Dermis microvascular lymphatic vessel endothelial cell (primary cell): ENCODE measurements at regions not wholly inside any gene's neighbourhood (a gene's known extent, or its start where the extent isn't known, plus 50 kb on each side); places are given as distances from the start of the nearest gene placed in this dataset.
A peak's percentile ranks its signal among the peaks of the same experiment; 100 is the strongest.
"Not testable (repeated sequence)": the region's sequence is repeated elsewhere in the genome, so short reads cannot be mapped to it uniquely, and the experiment has no call there.

Source experiments
- DNase-seq, 2 donors: peaks; one replicate each; pipeline versions ENCODE4 v3.0.0 to v3.0.0-alpha.2; 2010; ENCODE audit warnings: low read depth in 2 of 2

DNA sequence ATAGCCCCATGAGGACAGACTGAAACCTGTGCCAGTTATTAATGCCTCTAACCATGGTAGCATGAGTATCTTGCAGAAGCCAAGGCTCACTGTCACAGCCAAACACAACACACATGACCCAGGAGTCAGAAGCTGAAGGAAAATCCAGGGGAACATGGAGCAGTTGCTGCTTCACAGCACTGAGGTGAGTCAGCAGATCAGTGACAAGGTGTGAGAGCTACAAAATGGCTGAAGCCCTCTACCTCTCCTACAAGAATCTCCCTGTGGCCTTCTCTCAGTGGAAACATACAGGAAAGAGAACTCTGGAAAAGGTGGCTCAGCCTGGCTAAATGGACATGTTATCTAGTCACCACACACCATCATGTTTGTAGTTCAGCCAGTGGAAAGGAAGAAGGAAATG, 93.5 kb downstream of the NAB1 start:
- no peak for DNase-seq

DNA sequence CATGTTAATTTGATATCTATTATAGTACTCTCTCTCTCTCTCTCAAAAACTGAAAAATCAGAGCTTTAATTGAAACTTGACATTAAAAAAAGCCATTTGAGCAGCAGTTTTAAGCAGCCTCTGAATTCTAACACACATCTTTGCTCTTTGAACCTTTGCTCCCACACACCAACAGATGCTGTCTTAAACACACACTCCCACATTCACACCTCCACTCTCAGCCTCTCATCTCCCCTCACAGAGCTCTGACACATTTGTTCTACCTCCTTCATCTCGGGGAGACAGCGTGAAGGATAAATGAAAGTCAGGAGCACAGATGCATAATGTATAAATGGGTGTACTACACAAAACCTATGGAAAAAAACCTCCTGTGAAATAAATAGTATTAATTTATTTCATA, 95.2 kb downstream of the NAB1 start:
- DNase-seq = no peak

DNA sequence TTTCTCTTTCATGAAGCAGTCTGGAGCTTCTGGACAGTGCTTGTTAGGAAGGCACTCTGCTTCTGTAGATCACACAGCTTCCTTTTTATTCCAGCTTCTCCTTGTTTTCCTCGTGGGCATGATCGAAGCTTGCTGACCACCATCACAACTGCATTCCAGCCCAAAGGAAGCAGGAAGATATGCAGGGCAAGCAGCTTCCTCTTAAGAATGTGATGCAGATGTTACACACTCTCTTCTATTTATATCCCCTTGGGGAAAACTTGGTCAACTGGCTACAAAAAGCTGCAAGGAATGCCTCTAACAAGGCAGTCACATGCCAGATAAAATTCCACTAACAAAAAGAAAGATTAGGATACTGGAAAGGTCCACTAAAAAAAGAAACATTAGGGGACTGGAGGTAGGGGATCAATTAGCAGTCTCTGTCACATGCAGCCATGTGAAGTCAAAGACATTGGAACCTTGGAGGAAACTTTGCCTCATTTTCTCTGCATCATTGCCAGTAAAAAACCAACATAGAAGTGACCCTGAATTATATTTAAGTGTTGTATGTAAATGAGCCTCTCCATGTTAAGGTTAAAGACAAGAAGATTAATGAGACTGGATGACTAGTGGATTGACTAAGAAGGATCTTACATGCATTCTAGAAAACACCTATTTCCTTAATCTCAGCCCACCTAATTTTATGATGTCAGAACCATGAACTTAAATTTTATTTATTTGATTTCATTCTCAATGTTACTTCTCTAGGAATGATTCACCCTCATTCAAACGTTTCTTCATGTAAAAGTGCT, 98.3 kb downstream of the NAB1 start:
- peak in 1 of 2 donors; percentile 19 for DNase-seq

DNA sequence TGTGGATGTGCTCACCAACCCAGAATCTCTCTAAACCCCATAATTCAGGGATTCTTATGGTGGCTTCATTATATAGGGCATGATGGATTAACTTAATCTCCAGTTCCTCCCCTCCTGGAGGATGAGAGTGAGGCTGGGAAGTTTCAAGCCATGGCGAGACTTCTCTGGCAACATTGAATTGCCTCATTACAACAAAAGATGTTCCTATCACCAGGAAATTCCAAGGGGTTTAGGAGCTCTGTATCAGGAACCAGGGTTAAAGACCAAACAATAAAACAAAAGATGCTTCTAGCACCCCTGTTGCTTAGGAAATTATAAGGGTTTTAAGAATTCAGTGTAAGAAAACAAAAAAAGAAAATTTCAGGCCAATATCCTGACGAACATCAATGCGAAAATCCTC, 100.1 kb downstream of the NAB1 start:
- DNase-seq = no peak

DNA sequence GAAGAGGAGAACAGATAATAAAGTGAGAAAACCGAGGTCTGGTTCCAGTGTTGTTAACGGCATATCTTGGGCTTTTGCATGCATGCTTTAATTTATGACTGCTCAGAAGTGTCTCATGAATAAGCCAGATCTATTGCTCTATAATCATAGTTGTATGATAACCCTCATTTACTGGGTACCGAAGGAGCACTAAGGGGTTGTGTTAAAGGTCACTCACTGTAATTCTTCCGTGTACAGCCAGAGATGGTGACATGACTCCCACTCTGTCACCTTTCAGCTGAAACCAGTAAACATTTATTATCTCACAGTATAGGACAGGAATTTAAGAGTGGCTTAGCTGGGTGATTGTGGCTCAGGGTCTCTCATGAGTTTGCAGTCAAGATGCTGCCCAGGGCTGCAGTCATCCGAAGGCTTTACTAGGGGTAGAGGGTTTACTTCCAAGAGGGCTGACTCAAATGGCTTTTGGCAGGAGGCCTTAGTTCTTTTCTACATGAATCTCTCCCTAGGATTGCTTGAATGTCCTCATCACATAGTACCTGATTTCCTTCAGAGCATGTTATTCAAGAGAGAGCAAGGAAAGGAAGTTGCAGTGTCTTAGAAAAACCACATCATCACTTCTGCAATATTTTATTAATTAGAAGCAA, 107.0 kb downstream of the NAB1 start:
- DNase-seq = no peak

DNA sequence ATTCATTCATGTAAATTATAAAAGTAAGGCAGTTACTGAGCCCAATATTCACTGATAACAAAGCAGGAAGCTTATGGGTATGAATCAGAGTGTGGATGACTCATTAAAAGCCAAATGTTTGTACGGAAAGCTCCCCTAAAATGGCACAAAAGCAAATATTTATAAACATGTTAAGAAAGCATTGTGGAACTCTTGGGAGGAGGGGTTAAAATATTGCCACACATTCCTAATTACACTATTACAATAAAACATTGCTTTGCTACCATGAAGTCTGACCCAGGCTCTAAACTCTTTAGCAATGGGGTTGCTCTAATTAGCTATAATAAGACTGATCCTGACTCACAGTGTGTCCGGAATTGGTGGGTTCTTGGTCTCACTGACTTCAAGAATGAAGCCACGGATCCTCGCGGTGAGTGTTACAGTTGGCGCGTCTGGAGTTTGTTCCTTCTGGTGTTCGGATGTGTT, 110.9 kb downstream of the NAB1 start:
- DNase-seq = peak; percentile 27 to 87

DNA sequence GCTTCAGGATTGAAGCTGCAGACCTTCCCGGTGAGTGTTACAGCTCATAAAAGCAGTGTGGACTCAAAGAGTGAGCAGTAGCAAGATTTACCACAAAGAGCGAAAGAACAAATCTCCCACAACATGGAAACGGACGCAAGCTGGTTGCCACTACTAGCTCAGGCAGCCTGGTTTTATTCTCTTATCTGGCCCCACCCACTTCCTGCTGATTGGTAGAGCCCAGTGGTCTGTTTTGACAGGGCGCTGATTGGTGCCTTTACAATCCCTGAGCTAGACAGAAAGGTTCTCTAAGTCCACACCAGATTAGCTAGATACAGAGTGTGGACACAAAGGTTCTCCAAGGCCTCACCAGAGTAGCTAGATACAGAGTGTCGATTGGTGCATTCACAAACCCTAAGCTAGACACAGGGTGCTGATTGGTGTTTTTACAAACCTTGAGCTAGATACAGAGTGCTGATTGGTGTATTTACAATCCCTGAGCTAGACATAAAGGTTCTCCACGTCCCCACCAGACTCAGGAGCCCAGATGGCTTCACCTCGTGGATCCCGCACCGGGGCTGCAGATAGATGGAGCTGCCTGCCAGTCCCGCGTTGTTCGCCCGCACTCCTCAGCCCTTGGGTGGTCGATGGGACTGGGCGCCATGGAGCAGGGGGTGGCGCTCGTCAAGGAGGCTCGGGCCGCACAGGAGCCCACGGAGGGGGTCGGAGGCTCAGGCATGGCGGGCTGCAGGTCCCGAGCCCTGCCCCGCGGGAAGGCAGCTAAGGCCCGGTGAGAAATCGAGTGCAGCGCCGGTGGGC, 111.7 kb downstream of the NAB1 start:
- DNase-seq = not testable (repeated sequence)

DNA sequence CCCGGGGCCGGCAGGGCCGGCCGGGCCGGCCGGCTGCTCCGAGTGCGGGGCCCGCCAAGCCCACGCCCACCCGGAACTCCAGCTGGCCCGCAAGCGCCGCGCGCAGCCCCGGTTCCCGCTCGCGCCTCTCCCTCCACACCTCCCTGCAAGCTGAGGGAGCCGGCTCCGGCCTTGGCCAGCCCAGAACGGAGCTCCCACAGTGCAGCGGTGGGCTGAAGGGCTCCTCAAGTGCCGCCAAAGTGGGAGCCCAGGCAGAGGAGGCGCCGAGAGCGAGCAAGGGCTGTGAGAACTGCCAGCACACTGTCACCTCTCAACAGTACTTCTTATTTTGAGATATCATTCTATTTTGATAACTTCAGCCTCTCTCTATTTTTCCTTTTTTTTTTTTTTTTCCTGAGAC, 112.3 kb downstream of the NAB1 start:
- DNase-seq = not testable (repeated sequence)

DNA sequence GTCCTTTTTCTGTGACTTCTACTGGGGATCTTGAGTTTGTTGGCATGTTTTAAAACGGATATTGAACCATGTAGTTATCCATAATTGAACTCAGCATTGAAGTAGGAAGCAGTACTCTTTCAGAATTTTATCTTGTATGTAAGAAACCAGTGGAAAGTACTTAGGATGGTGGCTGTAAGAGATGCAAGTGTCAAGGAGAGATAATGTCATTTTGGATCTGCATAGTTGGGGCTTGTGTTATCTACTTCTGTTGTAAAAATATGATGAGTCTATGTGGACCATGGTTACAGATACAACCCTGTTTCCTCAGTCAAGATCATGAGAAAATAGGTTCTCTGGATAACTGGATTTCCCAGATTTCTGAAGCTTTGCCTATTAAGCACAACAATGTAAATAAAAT, 113.7 kb downstream of the NAB1 start:
- DNase-seq = no peak

DNA sequence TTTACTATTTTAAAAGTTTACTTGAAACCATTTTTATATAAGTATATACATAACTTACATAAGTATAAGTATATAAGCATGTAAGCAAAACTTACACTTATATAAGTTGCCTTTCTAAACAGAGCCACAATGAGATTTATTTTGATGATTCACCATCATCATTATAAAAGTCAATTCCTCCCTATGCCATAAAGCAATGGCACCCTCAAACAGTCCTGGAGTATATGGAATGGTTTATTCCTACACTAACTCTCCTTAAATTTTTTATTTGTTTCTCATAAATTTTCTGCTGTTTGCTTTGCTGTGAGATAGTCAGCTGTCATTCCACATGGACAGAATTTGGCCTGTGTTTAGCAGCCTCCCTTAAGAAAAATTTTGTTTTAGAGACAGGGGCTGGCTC, 114.2 kb downstream of the NAB1 start:
- no peak for DNase-seq

DNA sequence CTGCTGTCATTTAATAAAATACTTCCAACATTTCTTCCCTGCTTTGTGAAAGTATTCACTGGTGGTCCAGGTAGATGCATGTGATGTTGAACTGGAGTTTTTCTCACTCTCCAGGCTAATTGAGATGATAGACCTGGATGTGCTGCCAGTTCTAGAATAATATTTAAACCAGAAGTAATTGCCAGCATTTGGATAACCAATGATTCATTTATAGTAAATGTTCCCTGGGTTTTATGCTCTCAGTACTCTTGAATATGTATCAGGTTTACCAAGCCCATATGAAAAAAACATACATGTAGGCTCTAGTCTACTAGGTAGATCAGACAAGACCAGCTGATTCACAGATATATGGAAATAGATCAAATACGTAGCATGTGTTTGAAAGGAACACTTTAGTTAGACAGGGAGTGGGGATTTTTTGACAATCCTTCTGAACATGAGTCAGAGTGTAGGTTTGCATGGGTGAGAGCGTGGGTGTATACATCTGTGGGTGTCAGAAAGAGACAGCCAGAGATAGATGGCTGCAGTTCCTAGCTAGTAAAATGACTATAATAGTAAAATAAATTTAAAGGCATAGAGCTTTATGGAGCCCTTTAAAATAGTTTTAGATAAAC, 115.1 kb downstream of the NAB1 start:
- no peak for DNase-seq

DNA sequence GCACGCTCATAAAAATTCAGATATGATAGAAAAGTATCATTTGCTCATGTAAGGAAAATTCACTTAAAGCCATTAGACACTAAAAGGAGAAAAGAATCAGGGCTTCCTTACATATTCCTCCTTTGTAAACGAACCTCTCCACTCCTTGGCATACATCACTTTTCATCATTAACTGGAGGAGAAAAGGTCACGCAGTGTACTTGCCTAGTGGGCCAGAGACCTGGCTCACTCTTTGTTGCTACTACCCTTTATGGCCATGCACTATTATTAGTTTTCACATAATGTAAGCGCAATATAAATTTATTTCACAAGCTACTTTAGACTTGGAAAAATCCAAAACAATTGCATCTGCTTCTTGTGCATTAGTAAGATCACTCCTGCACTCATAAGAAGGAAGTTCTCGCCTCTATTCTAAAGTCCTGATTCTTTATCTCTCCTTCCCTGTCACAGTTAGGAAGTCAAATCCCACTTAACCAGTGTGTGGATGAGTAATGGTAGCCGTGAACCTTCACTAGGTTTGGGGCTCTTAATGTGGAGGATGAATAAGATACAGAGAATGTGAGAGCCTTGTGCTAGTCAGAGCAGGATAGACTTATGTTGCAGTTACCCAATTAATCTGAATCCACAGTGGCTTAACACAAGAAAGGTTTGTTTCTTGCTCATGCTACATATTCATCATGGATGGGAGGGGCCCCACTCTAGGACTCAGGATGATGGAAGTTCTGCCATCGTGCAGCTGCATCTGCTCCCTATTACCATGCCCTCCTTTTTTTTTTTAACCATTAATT, 115.0 kb upstream of the GLS start:
- no peak for DNase-seq

DNA sequence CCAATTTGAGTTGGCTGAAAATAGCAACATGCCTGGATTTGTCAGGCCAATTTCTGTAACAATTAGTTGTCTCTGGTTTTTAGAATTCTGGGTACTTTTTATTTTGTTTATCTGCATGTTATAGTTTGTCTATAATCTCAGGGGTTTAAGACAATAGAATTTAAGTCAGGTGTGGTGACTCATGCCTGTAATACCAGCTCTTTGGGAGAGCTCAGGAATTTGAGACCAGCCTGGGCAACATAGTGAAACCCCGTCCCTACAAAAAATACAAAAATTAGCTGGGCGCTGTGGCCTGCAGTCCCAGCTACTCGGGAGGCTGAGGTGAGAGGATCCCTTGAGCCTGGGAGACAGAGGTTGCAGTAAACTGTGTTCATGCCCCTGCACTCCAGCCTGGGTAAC, 114.4 kb upstream of the GLS start:
- no peak for DNase-seq

DNA sequence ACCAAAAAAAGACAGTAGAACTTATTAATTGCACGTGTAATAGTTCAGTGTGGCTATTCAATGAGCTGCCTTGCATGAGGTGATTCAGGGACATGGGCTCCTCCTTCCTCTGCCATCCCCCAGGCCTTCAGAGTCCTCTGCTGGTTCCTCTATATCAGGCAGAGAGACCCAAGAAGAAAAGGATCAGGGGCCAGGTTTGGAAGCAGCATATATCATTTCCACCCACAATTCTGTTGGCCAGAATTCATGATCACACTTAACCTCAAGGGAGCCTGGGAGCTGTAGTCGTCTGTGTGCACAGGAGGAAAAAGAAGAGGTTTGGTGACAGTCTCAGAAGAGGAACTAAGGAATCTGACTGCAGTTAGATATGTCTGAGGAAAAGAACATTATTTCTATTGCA, 114.0 kb upstream of the GLS start:
- no peak for DNase-seq

DNA sequence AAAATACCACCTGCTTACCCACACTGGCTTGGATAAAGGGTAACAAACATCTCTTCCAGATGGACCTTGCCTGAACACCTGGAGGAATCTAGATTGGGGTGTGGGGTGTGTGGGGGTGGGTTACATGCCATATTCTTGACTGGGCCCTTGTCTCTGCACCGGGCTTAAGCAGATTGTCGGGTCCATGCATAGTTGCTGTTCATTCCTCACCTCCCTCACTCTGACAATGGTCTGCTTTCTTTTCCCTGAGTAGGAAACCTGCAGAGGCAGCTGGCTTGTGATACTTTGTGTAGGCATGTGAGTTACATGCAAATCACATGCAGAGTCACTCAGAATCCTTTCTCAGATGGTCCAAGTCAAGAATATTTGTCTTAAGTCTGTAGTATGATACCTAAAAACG, 112.8 kb upstream of the GLS start:
- no peak for DNase-seq

DNA sequence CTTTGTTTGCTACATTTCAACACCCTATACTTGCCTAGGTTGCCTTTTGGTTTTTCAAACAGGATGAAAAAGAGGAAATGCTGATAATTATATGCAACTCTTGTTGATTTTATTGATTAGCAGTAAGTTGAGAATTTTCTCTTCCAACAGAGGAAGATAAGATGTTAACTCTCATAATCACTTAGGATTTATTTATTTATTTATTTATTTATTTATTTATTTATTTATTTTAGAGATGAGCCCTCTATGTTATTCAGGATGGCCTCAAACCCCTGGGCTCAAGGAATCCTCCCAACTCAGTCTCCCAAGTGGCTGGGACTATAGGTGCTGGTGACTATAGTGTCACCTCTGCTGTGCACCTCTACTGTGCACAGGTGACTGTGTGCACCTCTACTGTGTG, 111.4 kb upstream of the GLS start:
- no peak for DNase-seq

DNA sequence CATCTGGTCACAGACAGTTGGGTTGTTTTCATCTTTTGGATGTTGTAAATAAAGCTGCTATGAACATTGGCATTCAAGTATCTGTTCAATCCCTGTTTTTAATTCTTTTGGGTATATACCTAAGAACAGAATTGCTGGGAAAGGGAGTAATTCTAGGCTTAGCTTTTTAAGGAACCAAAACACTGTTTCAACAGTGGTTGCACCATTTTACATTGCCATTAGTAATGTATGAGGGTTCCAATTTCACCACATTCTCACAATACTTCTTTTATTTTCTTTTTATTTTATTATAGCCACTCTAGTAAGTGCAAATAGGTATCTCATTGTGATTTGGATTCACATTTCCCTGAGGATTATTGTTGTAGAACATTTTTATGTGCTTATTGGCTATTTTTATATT, 108.9 kb upstream of the GLS start:
- DNase-seq = no peak

DNA sequence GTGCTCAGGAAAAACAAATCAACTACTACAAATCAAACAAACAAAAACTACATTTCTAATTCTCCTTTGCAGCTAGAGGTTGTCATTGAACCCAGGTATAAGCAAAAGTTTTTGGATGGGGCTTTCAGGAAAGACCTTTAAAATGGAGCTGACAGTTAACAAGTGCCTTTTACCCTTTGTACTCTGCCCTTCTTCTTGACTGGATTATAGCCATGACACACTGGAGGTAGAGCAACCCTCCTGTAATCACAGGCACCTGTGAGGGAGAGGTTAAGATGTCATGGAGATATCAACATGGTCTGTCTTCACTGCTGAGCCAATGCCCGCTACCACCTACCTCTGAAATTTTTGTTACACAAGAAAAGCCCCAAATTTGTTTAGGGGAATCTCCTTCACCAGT, 100.0 kb upstream of the GLS start:
- DNase-seq = no peak

DNA sequence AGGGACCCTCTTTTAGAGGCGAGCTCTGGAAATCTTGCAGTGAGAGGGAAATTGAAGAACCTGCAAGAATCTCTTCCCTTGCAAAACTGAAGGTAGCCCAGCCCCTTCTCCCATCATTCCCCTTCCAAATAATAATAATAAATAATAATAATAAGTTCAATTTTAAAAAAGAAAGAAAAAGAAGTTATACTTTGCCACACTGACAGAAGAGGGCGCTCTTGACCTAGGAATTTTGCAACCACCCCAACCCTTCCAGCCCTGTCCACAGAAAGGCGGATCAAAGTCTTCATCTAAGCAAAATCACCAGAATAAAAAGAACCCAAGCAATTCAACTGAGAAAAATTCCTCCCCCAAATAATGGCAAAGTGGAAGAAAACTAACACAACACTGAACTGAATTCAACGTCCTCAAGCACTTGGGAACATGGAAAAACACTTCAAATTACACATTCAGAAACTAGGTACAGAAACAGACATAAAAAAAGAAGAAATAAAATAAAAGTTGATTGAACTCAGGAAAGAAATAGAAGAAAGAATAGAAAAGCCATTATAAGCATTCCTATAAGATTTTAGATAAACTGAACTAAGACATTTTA, 98.9 kb upstream of the GLS start:
- DNase-seq = peak; percentile 60 to 79

DNA sequence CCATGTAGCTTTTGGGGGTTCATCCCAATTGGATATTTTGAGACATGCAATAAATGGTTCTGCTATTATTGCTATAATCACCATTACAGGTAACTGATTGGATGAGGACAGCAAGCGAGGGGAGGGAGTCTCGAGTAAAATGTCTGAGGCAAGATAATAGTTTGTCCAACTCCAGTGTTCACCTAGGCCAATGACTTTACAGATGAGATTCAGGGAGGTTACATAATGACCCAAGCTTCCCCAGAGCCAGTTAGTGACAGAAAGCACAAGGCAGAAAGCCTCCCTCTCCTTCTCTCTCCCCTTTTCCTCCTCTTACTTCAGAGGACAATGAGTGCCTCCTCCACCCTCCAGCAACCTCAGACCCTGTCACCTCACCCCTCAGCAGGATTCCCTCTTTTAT, 98.4 kb upstream of the GLS start:
- DNase-seq = no peak
